Spleen (tissue), 7 donors: ENCODE measurements at regions not wholly inside any gene's neighbourhood (a gene's known extent, or its start where the extent isn't known, plus 50 kb on each side); places are given as distances from the start of the nearest gene placed in this dataset.

Source experiments
- POLR2A ChIP-seq, 3 donors: fragments of 450-650 bp; IDR thresholded peaks; one replicate each; pipeline ENCODE4 v1.5.1; 2017; ENCODE audit warnings: antibody characterized with exemption in 3 of 3, mild to moderate bottlenecking in 1 of 3
- TF ChIP-seq, protein P1 (sequence below), 11 experiments: fragments of 200-600 bp in 7 of 11; fragments of 450-650 bp in 4 of 11; sonication (generic) in 4 of 11; IDR thresholded peaks in 8 of 11; conservative IDR thresholded peaks in 3 of 11; 1 replicate in 7 of 11; 2 replicates in 4 of 11; pipeline versions ENCODE4 v1.4.0 to v1.8.0; 2016 to 2021; ENCODE audit warnings: antibody characterized with exemption in 11 of 11, inconsistent platforms in 4 of 11, mild to moderate bottlenecking in 1 of 11
- donor health status: DM: no; HTN: no; CAD: no; lungs with moderate emphysema.
- donor health status: DM: no; HTN: no; CAD: no.
- donor health status: DM: no; HTN: no; CAD: no.

DNA sequence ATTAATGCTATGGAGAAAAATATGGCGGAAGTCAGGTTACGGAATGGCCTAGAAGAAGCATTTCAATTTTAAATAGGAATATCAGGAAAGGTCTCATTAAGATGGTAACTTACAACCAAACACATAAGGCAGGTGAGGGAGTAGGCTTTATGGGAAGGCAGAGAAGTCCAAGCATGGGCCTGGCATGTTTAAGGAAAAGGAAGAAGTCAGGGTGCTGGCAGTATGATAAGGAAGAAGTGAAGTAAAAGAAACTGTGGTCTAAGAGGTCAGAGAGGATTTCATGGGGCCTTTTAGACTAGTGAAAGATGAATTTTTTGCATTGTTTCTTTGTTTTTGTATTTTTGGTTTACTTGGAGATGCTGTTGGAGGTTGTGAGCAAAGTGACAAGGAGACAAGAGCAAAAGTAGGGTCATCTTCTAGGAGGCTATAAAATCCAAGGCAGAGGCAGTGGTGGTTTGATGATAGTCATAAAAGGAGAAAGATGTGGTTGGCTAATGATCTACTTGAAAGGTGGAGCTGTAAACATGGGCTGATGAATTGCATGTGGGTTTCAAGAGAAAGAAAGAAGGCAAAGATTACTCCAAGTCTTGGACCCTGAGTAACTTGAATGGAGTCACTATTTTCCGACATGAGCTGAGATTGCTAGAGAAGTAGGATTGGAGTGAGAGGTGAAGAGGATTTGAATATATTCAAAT is 354.3 kb downstream of the GPD2 start:
- no peak for TF ChIP-seq POLR2A (IDR thresholded peaks at IDR 0.05)
- TF ChIP-seq, protein P1, sequence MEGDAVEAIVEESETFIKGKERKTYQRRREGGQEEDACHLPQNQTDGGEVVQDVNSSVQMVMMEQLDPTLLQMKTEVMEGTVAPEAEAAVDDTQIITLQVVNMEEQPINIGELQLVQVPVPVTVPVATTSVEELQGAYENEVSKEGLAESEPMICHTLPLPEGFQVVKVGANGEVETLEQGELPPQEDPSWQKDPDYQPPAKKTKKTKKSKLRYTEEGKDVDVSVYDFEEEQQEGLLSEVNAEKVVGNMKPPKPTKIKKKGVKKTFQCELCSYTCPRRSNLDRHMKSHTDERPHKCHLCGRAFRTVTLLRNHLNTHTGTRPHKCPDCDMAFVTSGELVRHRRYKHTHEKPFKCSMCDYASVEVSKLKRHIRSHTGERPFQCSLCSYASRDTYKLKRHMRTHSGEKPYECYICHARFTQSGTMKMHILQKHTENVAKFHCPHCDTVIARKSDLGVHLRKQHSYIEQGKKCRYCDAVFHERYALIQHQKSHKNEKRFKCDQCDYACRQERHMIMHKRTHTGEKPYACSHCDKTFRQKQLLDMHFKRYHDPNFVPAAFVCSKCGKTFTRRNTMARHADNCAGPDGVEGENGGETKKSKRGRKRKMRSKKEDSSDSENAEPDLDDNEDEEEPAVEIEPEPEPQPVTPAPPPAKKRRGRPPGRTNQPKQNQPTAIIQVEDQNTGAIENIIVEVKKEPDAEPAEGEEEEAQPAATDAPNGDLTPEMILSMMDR (IDR thresholded peaks at IDR 0.05 in 8 of 11, conservative IDR thresholded peaks at IDR 0.05 in 3 of 11) = no peak
